22Rv1 (cell line): ENCODE measurements at regions not wholly inside any gene's neighbourhood (a gene's known extent, or its start where the extent isn't known, plus 50 kb on each side); places are given as distances from the start of the nearest gene placed in this dataset.

Source experiments
- H3K27ac ChIP-seq: fragments of 450-650 bp; 2 replicates; pipeline ENCODE4 v1.5.1; 2017
- CTCF ChIP-seq: fragments of 450-650 bp; IDR thresholded peaks from 2 replicates; pipeline ENCODE4 v1.5.1; 2017; ENCODE audit warnings: mild to moderate bottlenecking
- ZFX ChIP-seq: fragments of 450-650 bp; IDR thresholded peaks from 2 replicates; pipeline ENCODE4 v1.6.1; 2017; ENCODE audit warnings: antibody characterized with exemption, borderline replicate concordance

GRCh38 chr2:118557016-118557415 is 290.4 kb downstream of the EN1 start:
- TF ChIP-seq ZFX (no peak), CTCF (no peak)
- no peak overlapping the region for H3K27ac ChIP-seq

- TF ChIP-seq CTCF, result no peak
- TF ChIP-seq ZFX, result no peak
- no peak overlapping the region for H3K27ac ChIP-seq
Measured at GRCh38 chr2:118554616-118555015, 292.8 kb downstream of the EN1 start.

- TF ChIP-seq ZFX (no peak), CTCF (no peak)
- no peak overlapping the region for H3K27ac ChIP-seq
Measured at GRCh38 chr2:118549503-118549902, 297.9 kb downstream of the EN1 start.

GRCh38 chr2:118548880-118549488 is 298.5 kb downstream of the EN1 start:
- H3K27ac ChIP-seq, result no peak overlapping the region
- TF ChIP-seq ZFX (no peak), CTCF (no peak)

- TF ChIP-seq CTCF (peak; percentile 32; the same call in 1 of the 2 replicates), ZFX (no peak)
- H3K27ac ChIP-seq, result no peak overlapping the region
Measured at GRCh38 chr2:118539290-118539689, 308.2 kb downstream of the EN1 start.

- TF ChIP-seq ZFX, result no peak
- no peak for TF ChIP-seq CTCF
Measured at GRCh38 chr2:118536306-118536705, 311.1 kb downstream of the EN1 start.

GRCh38 chr2:118535818-118536212 is 311.6 kb downstream of the EN1 start:
- no peak overlapping the region for H3K27ac ChIP-seq
- TF ChIP-seq ZFX, result no peak
- TF ChIP-seq CTCF, result no peak

More at GRCh38 chr2:118536306-118536705, 311.1 kb downstream of the EN1 start:
- H3K27ac ChIP-seq, result no peak overlapping the region
